Endothelial cell of umbilical vein (primary cell): ENCODE measurements at regions not wholly inside any gene's neighbourhood (a gene's known extent, or its start where the extent isn't known, plus 50 kb on each side); places are given as distances from the start of the nearest gene placed in this dataset.
"Not testable (repeated sequence)": the region's sequence is repeated elsewhere in the genome, so short reads cannot be mapped to it uniquely, and the experiment has no call there.

Experiments used
- CTCF ChIP-seq, 2 donors: IDR thresholded peaks; 1 replicate in 1 of 2; 2 replicates in 1 of 2; pipeline ENCODE4 v1.5.1; 2011; ENCODE audit warnings: low read length in 2 of 2, mild to moderate bottlenecking in 2 of 2, moderate library complexity in 2 of 2, control low read depth in 1 of 2, inconsistent platforms in 1 of 2, low read depth in 1 of 2; ENCODE audit not compliant: insufficient read depth in 1 of 2; ENCODE audit errors: extremely low read depth in 1 of 2
- EZH2 ChIP-seq: IDR thresholded peaks from 2 replicates; pipeline ENCODE4 v1.6.1; 2012; ENCODE audit warnings: borderline replicate concordance, low read depth, mild to moderate bottlenecking, moderate library complexity, low read length, inconsistent platforms; ENCODE audit not compliant: severe bottlenecking
- GATA2 ChIP-seq: IDR thresholded peaks from 2 replicates; pipeline ENCODE4 v1.7.0; 2011; ENCODE audit warnings: low read depth, mild to moderate bottlenecking, moderate library complexity, mixed read lengths, low read length; ENCODE audit not compliant: insufficient read length, insufficient read depth
- POLR2A ChIP-seq: IDR thresholded peaks from 2 replicates; pipeline ENCODE4 v1.6.1; 2012; ENCODE audit warnings: low read depth, mild to moderate bottlenecking, control low read depth, low read length

DNA sequence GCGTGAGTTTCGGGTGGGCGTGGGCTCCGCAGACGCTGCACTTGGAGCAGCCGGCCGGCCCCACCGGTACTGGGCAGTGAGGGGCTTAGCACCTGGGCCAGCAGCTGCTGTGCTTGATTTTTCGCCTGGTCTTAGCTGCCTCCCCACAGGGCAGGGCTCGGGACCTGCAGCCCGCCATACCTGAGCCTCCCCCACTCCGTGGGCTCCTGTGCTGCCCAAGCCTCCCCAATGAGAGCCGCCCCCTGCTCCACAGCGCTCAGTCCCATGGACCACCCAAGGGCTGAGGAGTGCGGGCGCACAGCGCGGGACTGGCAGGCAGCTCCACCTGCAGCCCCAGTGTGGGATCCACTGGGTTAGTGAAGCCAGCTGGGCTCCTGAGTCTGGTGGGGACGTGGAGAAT is 546.7 kb upstream of the ROBO1 start:
- not testable (repeated sequence) for TF ChIP-seq GATA2; CTCF (IDR thresholded peaks at IDR 0.05; ENCODE audit: extremely low read depth in 1 of 2, insufficient read depth in 1 of 2, low read depth in 1 of 2, low read length in 2 of 2); POLR2A; EZH2
